GM13976 (cell line): ENCODE measurements at regions not wholly inside any gene's neighbourhood (a gene's known extent, or its start where the extent isn't known, plus 50 kb on each side); places are given as distances from the start of the nearest gene placed in this dataset.
"Not testable (repeated sequence)": the region's sequence is repeated elsewhere in the genome, so short reads cannot be mapped to it uniquely, and the experiment has no call there.

Experiments used
- DNase-seq: peaks from one replicate; pipeline ENCODE4 v3.0.0; 2012; ENCODE audit warnings: low spot score
- in situ Hi-C: fragments of 300-500 bp; cut with MboI; formaldehyde crosslinking; loops from one replicate; pipeline ENCODE4 v1.12.0; 2022; ENCODE audit warnings: low sequenced_read_pairs, mixed read lengths, inconsistent platforms; ENCODE audit not compliant: unreplicated experiment
- TF ChIP-seq, protein P1 (sequence below): IDR thresholded peaks from 2 replicates; pipeline ENCODE4 v1.5.1; 2012; ENCODE audit warnings: borderline replicate concordance, mild to moderate bottlenecking; ENCODE audit not compliant: insufficient read depth; ENCODE audit errors: extremely low read depth, missing control alignments, control extremely low read depth

DNA sequence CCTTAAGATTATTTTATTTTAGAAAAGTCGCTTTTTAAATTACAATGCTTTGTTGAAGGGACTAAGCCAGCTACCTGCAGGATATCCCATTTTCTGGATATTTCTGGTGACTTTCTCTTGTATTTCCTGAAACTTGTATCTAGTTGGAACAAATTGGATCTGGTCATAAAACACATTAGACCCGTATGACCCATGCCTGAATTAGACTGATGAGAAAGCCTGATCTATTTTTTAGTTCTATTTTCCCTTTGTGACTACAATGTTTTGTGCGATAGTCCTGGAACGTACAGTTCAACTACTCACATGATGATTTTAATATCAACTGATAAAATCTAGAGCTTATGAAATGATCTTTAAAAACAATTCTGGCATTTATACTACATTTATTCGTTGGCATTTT lies 151.8 kb downstream of the RHOU start:
- TF ChIP-seq, protein P1, sequence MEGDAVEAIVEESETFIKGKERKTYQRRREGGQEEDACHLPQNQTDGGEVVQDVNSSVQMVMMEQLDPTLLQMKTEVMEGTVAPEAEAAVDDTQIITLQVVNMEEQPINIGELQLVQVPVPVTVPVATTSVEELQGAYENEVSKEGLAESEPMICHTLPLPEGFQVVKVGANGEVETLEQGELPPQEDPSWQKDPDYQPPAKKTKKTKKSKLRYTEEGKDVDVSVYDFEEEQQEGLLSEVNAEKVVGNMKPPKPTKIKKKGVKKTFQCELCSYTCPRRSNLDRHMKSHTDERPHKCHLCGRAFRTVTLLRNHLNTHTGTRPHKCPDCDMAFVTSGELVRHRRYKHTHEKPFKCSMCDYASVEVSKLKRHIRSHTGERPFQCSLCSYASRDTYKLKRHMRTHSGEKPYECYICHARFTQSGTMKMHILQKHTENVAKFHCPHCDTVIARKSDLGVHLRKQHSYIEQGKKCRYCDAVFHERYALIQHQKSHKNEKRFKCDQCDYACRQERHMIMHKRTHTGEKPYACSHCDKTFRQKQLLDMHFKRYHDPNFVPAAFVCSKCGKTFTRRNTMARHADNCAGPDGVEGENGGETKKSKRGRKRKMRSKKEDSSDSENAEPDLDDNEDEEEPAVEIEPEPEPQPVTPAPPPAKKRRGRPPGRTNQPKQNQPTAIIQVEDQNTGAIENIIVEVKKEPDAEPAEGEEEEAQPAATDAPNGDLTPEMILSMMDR: no peak
- DNase-seq: no peak
- in situ Hi-C loops: no loop called here

DNA sequence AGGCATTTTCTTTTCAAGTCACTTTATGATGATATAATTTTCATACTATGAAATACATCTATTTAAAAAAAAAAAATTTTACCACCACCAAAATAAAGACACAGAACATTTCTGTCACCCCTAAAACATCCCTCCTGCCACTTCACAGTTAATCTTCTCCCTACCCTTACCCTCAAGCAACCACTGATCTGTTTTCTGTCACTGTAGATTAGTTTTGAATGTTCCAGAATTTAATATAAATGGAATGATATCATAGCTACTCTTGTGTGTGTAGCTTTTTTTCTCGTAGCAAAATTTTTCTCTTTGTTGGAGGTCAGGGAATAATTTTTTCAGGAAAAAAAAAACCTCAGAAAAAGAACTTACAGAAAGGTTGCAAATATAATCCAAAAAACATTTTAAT lies 152.7 kb downstream of the RHOU start:
- TF ChIP-seq, protein P1: no peak
- in situ Hi-C loops: no loop called here
- DNase-seq: no peak

- DNase-seq: no peak
- TF ChIP-seq, protein P1: no peak
- in situ Hi-C loops: no loop called here
Measured at GRCh38 chr1:228889289-228889688, 154.0 kb downstream of the RHOU start.

DNA sequence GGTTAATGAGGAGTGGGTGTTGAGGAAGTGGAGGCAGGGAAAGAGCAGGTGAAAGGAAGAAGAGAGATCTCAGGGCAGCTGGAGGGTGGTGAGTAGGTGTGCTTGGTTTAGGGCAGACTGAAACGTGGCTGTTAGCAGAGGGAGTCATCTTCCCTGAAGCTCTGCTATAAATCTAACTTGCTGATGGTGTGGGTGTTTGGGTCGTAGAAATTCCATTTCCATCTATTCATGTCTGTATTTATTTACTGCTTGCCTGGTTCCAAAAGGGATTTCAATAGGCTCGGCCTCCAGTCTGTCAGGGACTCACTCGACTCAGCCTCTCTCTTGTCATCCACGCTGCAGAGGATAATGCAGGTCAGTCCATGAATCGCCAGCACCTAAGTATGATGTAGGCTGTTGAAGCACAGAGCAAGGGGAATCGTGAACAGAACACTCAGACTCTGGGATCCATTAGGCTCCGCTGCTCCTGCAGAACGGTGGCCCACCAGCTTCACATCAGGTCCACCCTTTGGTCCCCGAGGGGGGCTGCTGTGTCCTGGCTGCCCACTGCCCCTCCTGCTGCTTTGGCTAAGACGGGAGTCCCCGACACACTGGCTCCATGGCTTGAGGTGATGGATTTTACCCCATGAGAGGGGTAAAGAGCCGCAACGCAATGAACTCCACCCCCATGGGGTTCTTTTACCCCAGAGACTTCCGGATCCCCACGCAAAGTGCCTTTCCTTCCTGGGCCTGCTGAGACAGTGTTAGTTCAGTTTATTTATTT lies 156.2 kb downstream of the RHOU start:
- in situ Hi-C loops: no loop called here
- no peak for DNase-seq
- TF ChIP-seq, protein P1: no peak

DNA sequence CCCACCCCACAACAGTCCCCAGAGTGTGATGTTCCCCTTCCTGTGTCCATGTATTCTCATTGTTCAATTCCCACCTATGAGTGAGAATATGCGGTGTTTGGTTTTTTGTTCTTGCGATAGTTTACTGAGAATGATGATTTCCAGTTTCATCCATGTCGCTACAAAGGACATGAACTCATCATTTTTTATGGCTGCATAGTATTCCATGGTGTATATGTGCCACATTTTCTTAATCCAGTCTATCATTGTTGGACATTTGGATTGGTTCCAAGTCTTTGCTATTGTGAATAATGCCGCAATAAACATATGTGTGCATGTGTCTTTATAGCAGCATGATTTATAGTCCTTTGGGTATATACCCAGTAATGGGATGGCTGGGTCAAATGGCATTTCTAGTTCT lies 156.9 kb downstream of the RHOU start:
- DNase-seq, in situ Hi-C loops: not testable (repeated sequence)

GRCh38 chr1:228894442-228894989 lies 159.2 kb downstream of the RHOU start:
- in situ Hi-C loops: no loop called here
- TF ChIP-seq, protein P1: no peak

DNA sequence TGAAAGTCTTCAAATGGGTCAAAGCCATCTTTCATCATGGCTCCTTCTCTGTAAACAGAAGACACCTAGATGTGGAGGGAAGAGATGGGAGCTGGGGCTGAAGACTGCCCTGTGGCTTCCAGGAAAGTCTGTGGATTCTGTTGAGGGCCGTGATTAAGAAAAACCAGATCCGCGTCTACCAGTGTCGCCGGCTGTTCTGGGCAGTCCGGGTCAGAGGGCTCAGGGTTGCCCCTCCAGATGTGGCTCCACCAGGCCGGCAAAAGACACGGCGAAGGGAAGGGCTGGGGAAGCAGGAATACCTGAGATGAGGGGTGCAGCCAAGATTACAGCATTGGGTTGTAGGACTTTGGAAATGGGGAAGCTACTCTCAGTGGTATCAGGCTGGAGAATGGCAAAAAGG lies 162.6 kb downstream of the RHOU start:
- TF ChIP-seq, protein P1: no peak
- in situ Hi-C loops: no loop called here
- no peak for DNase-seq

More at GRCh38 chr1:228894442-228894989, 159.2 kb downstream of the RHOU start:
- no peak for DNase-seq
